WTC11 (cell line): ENCODE measurements at regions not wholly inside any gene's neighbourhood (a gene's known extent, or its start where the extent isn't known, plus 50 kb on each side); places are given as distances from the start of the nearest gene placed in this dataset.

Experiments
- ATAC-seq: fragments of 200-7000 bp; cut with Tn5 transposase; 2 replicates; pipeline ENCODE4 v1.10.0; 2021; ENCODE audit warnings: mild to moderate bottlenecking, moderate library complexity
- CTCF ChIA-PET: fragments of 300-600 bp; sonication (Branson Sonifier 250); formaldehyde crosslinking; loops from one replicate; lab custom pipeline; 2021; ENCODE audit warnings: antibody characterized with exemption; lab: Charles Lee
- POLR2A ChIA-PET: fragments of 350-600 bp; sonication (Branson Sonifier 250); formaldehyde crosslinking; loops from one replicate; lab custom pipeline; 2021; ENCODE audit warnings: antibody characterized with exemption; lab: Charles Lee
- DNase-seq: peaks from one replicate; pipeline ENCODE4 v3.0.0; 2021; ENCODE audit warnings: low spot score
- H3K27ac Mint-ChIP-seq: 2 replicates; pipeline ENCODE4 v1.8.0; 2021; ENCODE audit warnings: mixed read lengths
- H3K27me3 Mint-ChIP-seq: 2 replicates; pipeline ENCODE4 v1.8.0; 2021; ENCODE audit warnings: low read depth, mild to moderate bottlenecking, moderate library complexity, mixed read lengths
- H3K36me3 Mint-ChIP-seq: 2 replicates; pipeline ENCODE4 v1.8.0; 2021; ENCODE audit warnings: mixed read lengths
- H3K4me1 Mint-ChIP-seq: 2 replicates; pipeline ENCODE4 v1.8.0; 2022; ENCODE audit warnings: mixed read lengths
- H3K4me3 Mint-ChIP-seq: 2 replicates; pipeline ENCODE4 v1.8.0; 2021; ENCODE audit warnings: mild to moderate bottlenecking, moderate library complexity, mixed read lengths
- H3K9me3 Mint-ChIP-seq: 2 replicates; pipeline ENCODE4 v1.8.0; 2021; ENCODE audit warnings: mixed read lengths
- ATF1 ChIP-seq: sonication (generic); formaldehyde crosslinking; IDR thresholded peaks from 2 replicates; pipeline ENCODE4 v1.8.1; 2023; ENCODE audit warnings: mild to moderate bottlenecking, moderate library complexity, missing genetic modification reagents
- ELF4 ChIP-seq: sonication (generic); formaldehyde crosslinking; IDR thresholded peaks from 2 replicates; pipeline ENCODE4 v1.8.1; 2022; ENCODE audit warnings: low read depth, mild to moderate bottlenecking, moderate library complexity, missing genetic modification reagents
- IRF1 ChIP-seq: sonication (generic); formaldehyde crosslinking; IDR thresholded peaks from 2 replicates; pipeline ENCODE4 v1.8.0; 2023; ENCODE audit warnings: missing genetic modification reagents
- KAT7 ChIP-seq: sonication (generic); formaldehyde crosslinking; IDR thresholded peaks from 2 replicates; pipeline ENCODE4 v1.8.1; 2023; ENCODE audit warnings: missing genetic modification reagents, mild to moderate bottlenecking, borderline replicate concordance
- PRRX2 ChIP-seq: fragments of 250-450 bp; sonication (Bioruptor Pico); IDR thresholded peaks from 2 replicates; pipeline ENCODE4 v1.8.0; 2021; ENCODE audit warnings: mild to moderate bottlenecking
- SMAD3 ChIP-seq: sonication (generic); formaldehyde crosslinking; IDR thresholded peaks from 2 replicates; pipeline ENCODE4 v1.8.0; 2022; ENCODE audit warnings: missing genetic modification reagents, mild to moderate bottlenecking, borderline replicate concordance
- SOX15 ChIP-seq: fragments of 250-450 bp; sonication (Bioruptor Pico); IDR thresholded peaks from 2 replicates; pipeline ENCODE4 v1.9.0; 2021; ENCODE audit warnings: mild to moderate bottlenecking
- TEAD4 ChIP-seq: sonication (generic); formaldehyde crosslinking; IDR thresholded peaks from 2 replicates; pipeline ENCODE4 v1.8.0; 2022; ENCODE audit warnings: mild to moderate bottlenecking, missing genetic modification reagents
- USF1 ChIP-seq: sonication (generic); formaldehyde crosslinking; IDR thresholded peaks from 2 replicates; pipeline ENCODE4 v1.8.0; 2022; ENCODE audit warnings: mild to moderate bottlenecking, missing genetic modification reagents
- ZNF219 ChIP-seq: sonication (generic); formaldehyde crosslinking; IDR thresholded peaks from 2 replicates; pipeline ENCODE4 v1.8.0; 2023; ENCODE audit warnings: missing genetic modification reagents, mild to moderate bottlenecking, borderline replicate concordance
- TF ChIP-seq, protein P1 (sequence below): sonication (generic); formaldehyde crosslinking; IDR thresholded peaks from 2 replicates; pipeline ENCODE4 v1.8.1; 2023; ENCODE audit warnings: mild to moderate bottlenecking, missing genetic modification reagents, moderate library complexity
- TF ChIP-seq, protein P2 (sequence below): sonication (generic); formaldehyde crosslinking; IDR thresholded peaks from 2 replicates; pipeline ENCODE4 v1.8.1; 2023; ENCODE audit warnings: mild to moderate bottlenecking, missing genetic modification reagents, moderate library complexity
- TF ChIP-seq, protein P3 (sequence below): sonication (generic); formaldehyde crosslinking; IDR thresholded peaks from 2 replicates; pipeline ENCODE4 v1.8.0; 2022; ENCODE audit warnings: missing genetic modification reagents
- TF ChIP-seq, protein P4 (sequence below): sonication (generic); formaldehyde crosslinking; IDR thresholded peaks from 2 replicates; pipeline ENCODE4 v1.8.1; 2022; ENCODE audit warnings: mild to moderate bottlenecking, moderate library complexity, missing genetic modification reagents

- TF ChIP-seq USF1 (CRISPR knock-in tag) (no peak), ATF1 (no peak), PRRX2 (CRISPR knock-in tag) (no peak)
Observed at GRCh38 chr1:29531596-29531995, 295.3 kb downstream of the PTPRU start (continued).

DNA sequence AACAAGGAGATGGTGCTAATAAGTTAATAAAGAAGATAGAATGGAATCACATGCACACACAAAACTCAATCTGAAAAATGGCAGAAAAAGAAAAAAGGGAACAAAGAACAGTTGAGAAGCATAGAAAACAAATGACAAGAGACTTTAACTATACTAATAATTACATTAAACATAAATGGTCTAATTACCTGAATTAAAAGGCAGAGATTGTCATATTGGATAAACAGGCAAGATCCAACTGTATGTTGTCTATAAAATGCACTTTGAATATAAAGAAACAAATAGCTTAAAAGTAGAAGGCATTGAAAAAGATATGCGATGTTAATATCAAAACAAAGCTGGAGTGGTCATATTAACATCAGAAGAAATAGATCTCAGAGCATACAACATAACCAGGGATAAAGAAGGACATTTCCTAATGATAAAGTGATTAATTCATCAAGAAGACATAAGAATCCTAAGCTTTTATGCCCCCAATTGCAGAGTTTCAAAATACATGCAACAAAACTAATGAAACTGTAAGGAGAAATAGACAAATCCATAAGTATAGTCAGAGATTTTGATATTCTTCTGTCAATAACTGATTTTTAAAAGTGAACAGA is 293.5 kb downstream of the PTPRU start:
- ChIA-PET CTCF (no interaction called here), POLR2A (no interaction called here)
- no peak overlapping the region for H3K27ac Mint-ChIP-seq
- H3K4me3 Mint-ChIP-seq, result no peak overlapping the region
- TF ChIP-seq ELF4 (CRISPR knock-in tag) (no peak), IRF1 (CRISPR knock-in tag) (no peak), USF1 (CRISPR knock-in tag) (no peak), SOX15 (CRISPR knock-in tag) (no peak), ZNF219 (CRISPR knock-in tag) (no peak), KAT7 (CRISPR knock-in tag) (no peak), TEAD4 (CRISPR knock-in tag) (no peak), SMAD3 (CRISPR knock-in tag) (no peak)
- TF ChIP-seq, protein P1, sequence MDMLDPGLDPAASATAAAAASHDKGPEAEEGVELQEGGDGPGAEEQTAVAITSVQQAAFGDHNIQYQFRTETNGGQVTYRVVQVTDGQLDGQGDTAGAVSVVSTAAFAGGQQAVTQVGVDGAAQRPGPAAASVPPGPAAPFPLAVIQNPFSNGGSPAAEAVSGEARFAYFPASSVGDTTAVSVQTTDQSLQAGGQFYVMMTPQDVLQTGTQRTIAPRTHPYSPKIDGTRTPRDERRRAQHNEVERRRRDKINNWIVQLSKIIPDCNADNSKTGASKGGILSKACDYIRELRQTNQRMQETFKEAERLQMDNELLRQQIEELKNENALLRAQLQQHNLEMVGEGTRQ (CRISPR knock-in tag), result no peak
- TF ChIP-seq, protein P2, sequence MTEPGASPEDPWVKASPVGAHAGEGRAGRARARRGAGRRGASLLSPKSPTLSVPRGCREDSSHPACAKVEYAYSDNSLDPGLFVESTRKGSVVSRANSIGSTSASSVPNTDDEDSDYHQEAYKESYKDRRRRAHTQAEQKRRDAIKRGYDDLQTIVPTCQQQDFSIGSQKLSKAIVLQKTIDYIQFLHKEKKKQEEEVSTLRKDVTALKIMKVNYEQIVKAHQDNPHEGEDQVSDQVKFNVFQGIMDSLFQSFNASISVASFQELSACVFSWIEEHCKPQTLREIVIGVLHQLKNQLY, result no peak
- TF ChIP-seq, protein P3, sequence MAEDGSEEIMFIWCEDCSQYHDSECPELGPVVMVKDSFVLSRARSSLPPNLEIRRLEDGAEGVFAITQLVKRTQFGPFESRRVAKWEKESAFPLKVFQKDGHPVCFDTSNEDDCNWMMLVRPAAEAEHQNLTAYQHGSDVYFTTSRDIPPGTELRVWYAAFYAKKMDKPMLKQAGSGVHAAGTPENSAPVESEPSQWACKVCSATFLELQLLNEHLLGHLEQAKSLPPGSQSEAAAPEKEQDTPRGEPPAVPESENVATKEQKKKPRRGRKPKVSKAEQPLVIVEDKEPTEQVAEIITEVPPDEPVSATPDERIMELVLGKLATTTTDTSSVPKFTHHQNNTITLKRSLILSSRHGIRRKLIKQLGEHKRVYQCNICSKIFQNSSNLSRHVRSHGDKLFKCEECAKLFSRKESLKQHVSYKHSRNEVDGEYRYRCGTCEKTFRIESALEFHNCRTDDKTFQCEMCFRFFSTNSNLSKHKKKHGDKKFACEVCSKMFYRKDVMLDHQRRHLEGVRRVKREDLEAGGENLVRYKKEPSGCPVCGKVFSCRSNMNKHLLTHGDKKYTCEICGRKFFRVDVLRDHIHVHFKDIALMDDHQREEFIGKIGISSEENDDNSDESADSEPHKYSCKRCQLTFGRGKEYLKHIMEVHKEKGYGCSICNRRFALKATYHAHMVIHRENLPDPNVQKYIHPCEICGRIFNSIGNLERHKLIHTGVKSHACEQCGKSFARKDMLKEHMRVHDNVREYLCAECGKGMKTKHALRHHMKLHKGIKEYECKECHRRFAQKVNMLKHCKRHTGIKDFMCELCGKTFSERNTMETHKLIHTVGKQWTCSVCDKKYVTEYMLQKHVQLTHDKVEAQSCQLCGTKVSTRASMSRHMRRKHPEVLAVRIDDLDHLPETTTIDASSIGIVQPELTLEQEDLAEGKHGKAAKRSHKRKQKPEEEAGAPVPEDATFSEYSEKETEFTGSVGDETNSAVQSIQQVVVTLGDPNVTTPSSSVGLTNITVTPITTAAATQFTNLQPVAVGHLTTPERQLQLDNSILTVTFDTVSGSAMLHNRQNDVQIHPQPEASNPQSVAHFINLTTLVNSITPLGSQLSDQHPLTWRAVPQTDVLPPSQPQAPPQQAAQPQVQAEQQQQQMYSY (CRISPR knock-in tag), result no peak
- TF ChIP-seq, protein P4, sequence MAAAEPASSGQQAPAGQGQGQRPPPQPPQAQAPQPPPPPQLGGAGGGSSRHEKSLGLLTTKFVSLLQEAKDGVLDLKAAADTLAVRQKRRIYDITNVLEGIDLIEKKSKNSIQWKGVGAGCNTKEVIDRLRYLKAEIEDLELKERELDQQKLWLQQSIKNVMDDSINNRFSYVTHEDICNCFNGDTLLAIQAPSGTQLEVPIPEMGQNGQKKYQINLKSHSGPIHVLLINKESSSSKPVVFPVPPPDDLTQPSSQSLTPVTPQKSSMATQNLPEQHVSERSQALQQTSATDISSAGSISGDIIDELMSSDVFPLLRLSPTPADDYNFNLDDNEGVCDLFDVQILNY (CRISPR knock-in tag), result no peak
- H3K36me3 Mint-ChIP-seq, result peaks cover 9% of the 10 kb centered on the region
- DNase-seq (no peak), ATAC-seq (no peak)
- peaks cover 32% of the 10 kb centered on the region for H3K9me3 Mint-ChIP-seq
- H3K4me1 Mint-ChIP-seq, result peaks cover 3% of the 10 kb centered on the region
- no peaks in the 10 kb centered on the region; the same call in 1 of the 2 replicates for H3K27me3 Mint-ChIP-seq
